GM21515 (cell line): ENCODE measurements at regions not wholly inside any gene's neighbourhood (a gene's known extent, or its start where the extent isn't known, plus 50 kb on each side); places are given as distances from the start of the nearest gene placed in this dataset.
"Not testable (repeated sequence)": the region's sequence is repeated elsewhere in the genome, so short reads cannot be mapped to it uniquely, and the experiment has no call there.

Experiments
- ATAC-seq: cut with Tn5 transposase; IDR thresholded peaks from one replicate; pipeline ENCODE4 v1.9.1; 2021; ENCODE audit not compliant: unreplicated experiment

DNA sequence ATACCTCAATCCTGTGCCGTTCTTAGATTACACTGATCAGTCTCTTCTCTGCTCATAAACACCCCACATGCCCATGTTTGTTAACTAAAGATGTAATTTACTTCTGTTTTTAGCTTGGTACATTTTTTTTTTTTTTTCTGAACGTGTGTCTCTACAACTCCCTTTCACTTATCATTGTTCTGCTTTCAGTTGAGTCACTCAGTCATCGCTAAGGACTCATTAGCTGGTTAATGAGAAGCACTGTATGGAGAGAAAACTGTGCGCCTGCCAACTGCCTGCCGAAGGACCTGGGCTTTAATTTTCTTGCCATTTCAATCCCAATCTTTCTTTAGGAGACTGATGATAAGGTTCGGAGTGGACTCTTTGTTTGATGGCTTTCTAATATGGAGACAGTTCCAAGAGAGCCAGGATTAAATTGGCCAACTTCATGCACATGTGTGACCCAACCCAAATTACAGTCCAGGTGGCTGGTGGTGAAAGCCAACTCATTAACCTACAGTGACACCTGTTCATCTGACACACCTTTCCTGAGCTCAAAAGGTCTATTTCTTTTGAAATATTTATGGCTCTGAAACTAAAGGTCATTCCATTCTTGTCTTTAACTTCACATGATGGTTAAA lies 334.1 kb downstream of the BCKDHB start:
- no peak for ATAC-seq

DNA sequence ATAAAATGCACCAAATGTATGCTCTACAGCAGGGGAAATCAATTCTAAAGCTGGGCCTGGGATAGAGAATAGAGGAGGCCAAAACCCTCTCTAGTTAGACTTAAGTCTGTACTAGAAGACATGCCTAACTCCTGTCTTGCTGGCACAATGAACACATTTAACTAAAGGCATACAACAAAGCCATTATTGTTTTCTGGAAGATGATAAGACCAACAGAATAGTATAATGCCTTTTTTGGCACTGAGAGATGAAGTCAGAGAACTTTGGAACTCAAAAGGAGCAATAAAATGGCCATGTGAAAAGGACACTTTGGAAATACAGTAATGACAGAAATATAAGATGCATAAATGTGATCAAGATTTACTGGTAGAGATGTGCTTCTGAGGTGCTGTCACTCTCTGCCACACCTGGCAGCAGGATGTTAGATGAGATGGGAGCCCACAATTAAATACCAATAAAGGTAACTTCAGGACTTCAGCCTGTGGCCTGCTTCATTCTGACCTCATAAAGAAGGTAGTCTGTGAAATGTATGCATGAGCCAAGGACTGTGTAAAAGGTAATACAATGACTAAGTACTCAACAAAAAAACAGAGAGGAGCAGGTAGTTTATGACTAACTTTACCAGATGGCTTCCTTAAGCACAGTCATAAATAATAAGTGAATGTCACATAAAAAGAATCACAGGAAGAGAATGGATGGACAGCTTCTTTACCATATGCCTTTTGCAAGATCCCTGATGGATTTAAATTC lies 333.4 kb downstream of the BCKDHB start:
- ATAC-seq = no peak

DNA sequence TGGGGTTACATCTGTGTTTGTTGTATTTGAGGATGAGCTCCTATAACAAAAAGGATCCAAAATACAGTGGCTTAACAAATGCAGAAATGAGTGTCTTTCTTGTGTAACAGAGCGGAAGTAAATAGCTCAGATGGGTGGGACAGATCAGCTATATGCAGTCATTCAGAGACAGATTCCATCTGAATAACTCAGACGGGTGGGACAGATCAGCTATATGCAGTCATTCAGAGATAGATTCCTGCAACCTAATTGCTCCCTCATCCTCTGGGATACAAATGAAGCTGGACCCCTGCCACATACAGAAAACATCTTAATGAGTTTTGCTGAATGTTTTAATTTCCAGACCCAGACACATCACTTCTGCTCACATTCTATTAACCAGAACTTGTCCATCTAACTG lies 332.3 kb downstream of the BCKDHB start:
- no peak for ATAC-seq

DNA sequence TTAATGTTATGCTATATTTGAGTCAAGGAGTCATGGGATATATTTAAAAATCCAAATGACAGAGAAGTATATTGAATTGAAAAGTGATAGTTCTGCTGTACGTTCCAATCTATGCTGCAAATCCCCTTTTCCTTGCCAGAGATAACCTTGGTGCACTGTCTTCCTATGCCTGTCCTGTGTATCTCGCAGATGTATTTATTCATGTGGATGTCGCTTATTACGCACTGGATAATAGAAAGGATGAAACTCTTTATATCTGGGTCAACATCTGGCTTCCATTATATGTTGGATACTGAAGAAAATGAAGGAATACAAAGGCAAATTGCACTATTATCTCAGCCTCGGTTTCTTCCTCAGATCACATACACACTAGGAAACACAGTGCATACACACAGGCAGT lies 331.3 kb downstream of the BCKDHB start:
- ATAC-seq = no peak

DNA sequence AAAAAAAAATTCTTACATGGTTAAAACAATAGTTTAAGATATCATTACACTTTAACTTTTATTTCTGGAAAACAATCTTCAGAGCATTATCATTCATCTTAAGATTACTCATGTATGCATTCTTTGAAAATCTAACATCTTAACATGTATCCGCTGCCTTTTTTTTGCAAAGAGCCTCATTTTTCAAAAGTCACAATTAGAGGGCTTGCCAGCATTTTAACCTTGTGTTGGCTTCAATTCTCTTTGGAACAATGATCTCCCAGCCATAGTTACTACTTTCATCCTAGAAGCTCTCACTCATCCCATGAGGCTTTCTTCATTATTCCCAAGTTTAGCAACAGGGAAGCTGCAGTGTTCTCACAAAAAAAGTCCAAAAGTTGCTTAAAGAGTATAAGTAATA lies 330.8 kb downstream of the BCKDHB start:
- no peak for ATAC-seq

DNA sequence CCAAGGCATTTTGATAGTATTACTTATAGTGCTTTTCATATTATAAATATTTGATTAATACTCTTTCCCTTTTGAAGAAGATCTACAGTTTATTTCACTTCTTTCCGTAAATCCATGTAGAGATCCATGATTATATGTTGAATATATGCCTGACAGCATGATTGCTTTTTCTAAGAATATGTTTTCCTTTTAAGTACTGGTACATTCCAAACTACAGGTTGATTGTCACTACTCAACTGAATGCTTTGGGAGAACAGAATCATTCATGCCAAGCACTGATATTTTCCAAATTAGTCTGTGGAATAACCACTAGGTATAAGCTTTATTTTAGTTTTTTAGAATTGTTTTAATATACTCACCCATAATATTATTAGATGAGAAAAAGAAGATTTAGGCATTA lies 330.2 kb downstream of the BCKDHB start:
- ATAC-seq = no peak

DNA sequence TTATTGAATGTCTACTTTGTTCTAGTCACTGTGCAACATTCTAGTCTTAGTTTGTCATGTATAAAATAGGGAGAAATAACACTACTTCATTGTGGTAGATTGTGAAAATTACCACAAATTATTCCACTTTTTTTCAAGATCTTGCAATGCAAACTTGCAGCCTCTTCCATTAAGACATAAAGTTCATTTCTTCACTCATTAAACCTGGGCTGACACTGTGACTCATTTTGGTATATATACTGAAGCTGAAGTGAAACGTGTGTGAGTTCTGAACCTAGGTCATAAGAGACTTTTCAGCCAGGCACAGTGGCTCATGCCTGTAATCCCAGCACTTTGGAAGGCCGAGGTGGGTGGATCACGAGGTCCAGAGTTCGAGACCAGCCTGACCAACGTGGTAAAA lies 329.0 kb downstream of the BCKDHB start:
- ATAC-seq = no peak

DNA sequence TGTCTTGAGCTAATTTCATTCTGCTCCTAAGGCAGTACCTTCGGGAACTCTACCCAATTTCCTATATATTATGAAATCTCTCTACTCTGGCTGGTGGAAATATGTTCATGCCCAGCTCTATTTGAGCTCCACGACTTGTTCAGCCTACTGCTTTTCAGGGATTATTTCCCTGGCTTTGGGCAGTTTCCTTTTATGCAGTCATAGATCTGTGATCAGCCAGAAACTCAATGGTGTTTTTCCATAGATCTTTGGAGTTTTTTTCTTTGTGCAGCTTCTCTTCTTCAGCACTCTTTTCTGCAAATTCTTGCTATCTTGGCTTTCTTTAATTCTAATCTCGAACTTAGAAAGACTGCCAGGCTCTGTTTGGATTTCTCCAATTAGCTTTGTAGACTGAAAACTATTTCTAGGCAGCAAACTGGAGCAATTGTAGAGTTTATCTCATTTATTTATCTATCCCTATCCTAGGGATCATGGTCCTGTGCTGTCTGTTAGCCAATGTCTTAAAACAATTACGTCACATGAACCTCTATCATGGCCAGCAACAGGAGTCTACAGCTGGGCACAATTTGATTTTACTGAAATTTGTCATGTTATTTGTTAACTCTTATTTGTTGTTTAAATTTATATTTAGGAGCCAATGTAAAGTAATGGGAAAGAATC lies 328.4 kb downstream of the BCKDHB start:
- no peak for ATAC-seq

DNA sequence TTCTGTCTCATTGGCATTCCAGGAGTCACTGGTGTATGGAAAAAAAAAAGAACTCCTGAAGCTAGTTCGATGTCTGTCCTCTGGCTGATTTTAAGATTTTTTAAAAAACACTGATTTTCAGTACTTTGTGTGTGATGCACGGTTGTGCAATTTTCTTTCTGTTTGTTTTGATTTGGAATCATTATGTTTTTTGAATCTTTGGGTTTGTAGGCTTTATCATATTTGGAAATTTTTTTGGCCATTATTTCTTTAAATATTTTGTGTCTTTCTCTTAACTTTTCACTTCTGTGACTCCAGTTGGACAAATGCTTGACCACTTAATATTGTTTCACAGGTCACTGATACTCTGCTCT lies 327.2 kb downstream of the BCKDHB start:
- ATAC-seq = no peak

DNA sequence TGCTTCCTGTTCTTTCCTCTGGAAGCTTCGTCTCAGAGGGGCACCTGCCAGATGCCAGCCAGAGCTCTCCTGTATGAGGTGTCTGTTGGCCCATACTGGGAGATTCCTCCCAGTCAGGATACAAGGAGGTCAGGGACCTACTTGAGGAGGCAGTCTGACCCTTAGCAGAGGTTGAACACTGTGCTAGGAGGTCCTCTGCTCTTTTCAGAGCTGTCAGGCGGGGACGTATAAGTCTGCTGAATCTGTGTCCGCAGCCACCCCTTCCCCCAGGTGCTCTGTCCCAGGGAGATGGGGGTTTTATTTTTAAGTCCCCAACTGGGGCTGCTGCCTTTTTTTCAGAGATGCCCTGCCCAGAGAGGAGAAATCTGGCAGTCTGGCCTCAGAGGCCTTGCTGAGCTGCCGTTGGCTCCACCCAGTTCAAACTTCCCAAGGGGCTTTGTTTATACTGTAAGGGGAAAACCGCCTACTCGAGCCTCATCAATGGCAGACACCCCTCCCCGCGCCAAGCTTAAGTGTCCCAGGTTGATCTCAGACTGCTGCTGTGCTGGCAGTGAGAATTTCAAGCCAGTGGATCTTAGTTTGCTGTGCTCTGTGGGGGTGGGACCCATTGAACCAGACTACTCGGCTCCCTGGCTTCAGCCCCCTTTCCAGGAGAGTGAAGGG lies 326.7 kb downstream of the BCKDHB start:
- ATAC-seq = no peak

DNA sequence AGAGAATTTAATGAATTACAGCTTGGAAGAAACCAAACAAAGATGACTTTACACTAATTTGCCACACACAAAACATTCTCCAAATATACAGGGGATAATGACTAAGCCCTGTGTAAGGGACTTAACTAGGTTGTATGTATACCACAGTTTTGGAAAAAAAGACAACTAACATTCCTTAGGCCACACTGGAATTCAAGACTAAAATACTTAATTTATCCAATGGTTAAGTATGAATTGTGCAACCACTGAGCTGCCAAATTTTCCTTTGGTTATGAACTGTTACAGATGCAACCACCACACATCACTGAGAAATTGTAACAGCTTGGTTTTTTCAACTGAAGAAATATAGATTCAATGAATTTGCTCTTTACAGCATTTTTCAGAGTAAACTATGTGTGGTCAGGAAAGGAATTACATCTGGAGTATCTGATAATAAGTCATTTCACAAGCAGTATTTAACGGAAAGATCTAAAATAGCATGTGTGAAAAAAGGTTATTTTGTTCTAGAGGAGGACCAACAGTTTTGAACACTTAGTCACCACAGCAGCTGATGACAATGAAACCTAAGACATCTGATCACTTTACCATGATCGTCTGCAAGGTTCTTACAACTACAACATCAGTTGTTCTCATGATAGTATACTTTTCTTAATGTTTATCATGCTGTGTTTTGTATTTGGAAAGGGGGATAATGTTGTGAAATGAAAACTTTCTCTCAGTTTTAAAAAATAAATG lies 318.8 kb downstream of the BCKDHB start:
- no peak for ATAC-seq

DNA sequence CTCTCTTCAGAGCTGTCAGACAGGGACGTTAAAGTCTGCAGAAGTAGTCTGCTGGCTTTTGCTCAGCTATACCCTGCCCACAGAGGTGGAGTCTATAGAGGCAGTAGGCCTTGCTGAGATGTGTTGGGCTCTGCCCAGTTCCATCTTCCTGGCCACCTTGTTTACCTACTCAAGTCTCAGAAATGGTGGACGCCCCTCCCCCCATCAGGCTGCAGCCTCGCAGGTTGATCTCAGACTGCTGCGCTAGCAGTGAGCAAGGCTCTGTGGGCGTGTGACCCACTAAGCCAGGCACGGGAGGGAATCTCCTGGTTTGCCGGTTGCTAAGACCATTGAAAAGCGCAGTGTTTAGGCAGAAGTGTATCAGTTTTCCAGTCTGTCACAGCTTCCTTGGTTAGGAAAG lies 305.0 kb downstream of the BCKDHB start:
- ATAC-seq = no peak

DNA sequence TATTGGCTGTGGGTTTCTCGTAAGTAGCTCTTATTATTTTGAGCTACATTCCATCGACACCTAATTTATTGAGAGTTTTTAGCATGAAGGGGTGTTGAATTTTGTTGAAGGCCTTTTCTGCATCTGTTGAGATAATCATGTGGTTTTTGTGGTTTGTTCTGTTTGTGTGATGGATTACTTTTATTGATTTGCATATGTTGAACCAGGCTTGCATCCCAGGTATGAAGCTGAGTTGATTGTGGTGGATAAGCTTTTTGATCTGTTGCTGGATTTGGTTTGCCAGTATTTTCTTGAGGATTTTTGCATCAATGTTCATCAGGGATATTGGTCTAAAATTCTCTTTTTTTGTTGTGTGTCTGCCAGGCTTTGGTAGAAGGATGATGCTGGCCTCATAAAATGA lies 301.5 kb downstream of the BCKDHB start:
- not testable (repeated sequence) for ATAC-seq

DNA sequence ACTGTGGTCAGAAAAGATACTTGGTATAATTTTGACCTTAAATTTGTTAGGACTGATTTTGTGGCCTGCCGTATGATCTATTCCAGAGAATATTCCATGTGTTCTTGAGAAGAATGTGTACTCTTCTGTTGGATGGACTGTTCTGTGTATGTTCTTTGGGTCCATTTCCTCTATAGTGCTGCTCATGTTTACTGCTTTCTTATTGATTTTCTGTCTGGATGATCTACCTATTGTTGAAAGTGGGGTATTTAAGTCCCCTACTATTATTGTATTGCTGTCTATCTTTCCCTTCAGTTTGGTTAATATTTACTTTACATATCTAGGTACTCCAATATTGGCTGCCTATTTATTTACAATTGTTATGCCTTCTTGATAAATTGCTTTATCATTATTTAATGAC lies 298.4 kb downstream of the BCKDHB start:
- ATAC-seq = no peak

DNA sequence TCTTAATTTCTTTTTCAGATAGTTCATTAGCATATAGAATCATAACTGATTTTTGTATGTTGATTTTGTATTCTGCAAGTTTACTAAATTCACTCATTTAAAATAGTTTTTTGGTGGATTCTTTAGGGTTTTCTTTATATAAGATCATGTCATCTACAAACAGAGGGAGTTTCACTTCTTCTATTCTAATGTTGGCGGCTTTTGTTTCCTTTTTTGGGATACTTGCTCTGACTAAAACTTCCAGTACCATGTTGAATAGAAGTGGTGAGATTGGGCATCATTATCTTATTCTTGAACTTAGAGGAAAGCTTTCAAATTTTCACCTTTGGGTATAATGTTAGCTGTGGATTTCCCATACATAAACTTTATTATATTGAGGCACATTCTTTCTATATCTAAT lies 296.9 kb downstream of the BCKDHB start:
- no peak for ATAC-seq

DNA sequence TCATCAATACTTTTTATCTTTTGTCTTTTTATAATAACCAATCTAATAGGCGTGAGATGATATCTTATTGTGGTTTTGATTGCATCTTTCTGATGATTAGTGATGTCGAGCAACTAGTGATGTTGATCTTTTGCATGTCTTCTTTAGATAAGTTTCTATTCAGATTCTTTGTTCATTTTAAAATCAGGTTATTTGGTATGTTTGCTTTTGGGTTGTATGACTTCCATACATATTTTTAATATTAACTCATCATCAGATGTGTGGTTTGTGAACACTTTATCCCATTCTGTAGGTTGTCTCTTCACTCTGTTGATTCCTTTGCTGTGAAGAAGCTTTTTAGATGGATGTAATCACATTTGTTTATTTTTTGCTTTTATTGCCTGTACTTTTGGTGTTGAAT lies 295.8 kb downstream of the BCKDHB start:
- no peak for ATAC-seq
